Activated B cell treated with CpG ODN at 0.5 μM for 24 hours (primary cell): ENCODE measurements at regions not wholly inside any gene's neighbourhood (a gene's known extent, or its start where the extent isn't known, plus 50 kb on each side); places are given as distances from the start of the nearest gene placed in this dataset.
"Not testable (repeated sequence)": the region's sequence is repeated elsewhere in the genome, so short reads cannot be mapped to it uniquely, and the experiment has no call there.

ENCODE experiments used
- ATAC-seq: fragments of 200-7000 bp; cut with Tn5 transposase; one replicate; pipeline ENCODE4 v1.10.0; 2021; ENCODE audit warnings: low read depth, mild to moderate bottlenecking, moderate library complexity
- CTCF ChIA-PET: fragments of 350-600 bp; sonication (Branson Sonifier 250); formaldehyde crosslinking; loops from one replicate; lab custom pipeline; 2021; ENCODE audit warnings: antibody characterized with exemption; lab: Charles Lee
- POLR2A ChIA-PET: fragments of 350-600 bp; sonication (Branson Sonifier 250); formaldehyde crosslinking; loops from one replicate; lab custom pipeline; 2021; ENCODE audit warnings: antibody characterized with exemption; lab: Charles Lee
- DNase-seq: peaks from one replicate; pipeline ENCODE4 v3.0.0; 2022
- H3K27ac Mint-ChIP-seq: one replicate; pipeline ENCODE4 v1.8.0; 2020; ENCODE audit warnings: mixed read lengths
- H3K27me3 Mint-ChIP-seq: one replicate; pipeline ENCODE4 v1.8.0; 2021; ENCODE audit warnings: mixed read lengths
- H3K36me3 Mint-ChIP-seq: one replicate; pipeline ENCODE4 v1.8.0; 2021; ENCODE audit warnings: low read depth, mixed read lengths
- H3K4me1 Mint-ChIP-seq: one replicate; pipeline ENCODE4 v1.8.0; 2021; ENCODE audit warnings: mixed read lengths
- H3K4me3 Mint-ChIP-seq: one replicate; pipeline ENCODE4 v1.8.0; 2020; ENCODE audit warnings: mild to moderate bottlenecking, mixed read lengths
- H3K9me3 Mint-ChIP-seq: one replicate; pipeline ENCODE4 v1.8.0; 2020; ENCODE audit warnings: mixed read lengths
- intact Hi-C: fragments of 100-400 bp; cut with micrococcal nuclease; formaldehyde crosslinking; loops from one replicate; pipeline ENCODE4 v1.15.1; 2024

DNA sequence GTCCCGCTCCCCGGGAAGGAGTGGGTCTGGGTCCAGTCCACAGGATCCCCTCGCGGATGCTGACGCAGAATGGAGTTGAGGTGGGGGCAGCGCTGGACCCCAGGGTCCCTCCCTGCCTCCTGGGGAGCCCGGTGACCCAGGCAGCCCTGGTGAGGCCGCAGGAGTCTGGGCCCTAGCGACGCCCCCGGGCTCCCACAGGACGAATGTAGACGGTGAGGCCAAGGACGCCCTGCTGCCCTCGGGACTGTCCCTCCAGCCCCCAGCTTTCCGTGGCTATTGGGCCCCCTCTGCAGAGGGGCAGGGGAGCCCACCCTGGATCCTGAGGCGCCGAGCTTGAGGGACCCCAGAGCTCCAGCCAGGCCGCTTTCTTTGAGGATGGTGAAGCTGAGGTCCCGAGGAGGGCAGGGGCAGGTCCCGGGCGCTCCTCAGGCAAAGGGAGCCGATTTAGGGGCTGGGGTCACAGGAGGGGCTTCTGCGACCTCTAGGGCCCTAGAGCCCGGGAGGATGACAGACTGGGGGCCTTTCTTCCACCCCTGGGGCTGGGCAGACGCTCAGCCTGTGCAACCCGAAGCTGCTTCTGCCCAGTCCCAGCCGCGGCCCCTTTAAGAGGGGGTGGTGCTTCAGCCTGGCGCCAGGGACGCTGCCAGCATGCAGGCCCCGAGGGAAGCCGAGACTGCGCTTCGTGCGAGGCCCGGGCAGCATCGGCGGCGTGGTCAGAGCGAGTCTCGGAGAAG is 986.8 kb downstream of the TUBA3C start:
- H3K27me3 Mint-ChIP-seq, POLR2A ChIA-PET, DNase-seq, H3K36me3 Mint-ChIP-seq, CTCF ChIA-PET, H3K4me3 Mint-ChIP-seq, H3K27ac Mint-ChIP-seq, H3K4me1 Mint-ChIP-seq, intact Hi-C loops: not testable (repeated sequence)
- peaks cover 14% of the 10 kb centered on the region for H3K9me3 Mint-ChIP-seq
- ATAC-seq = peak; percentile 79

- H3K27me3 Mint-ChIP-seq, DNase-seq, H3K36me3 Mint-ChIP-seq, H3K4me3 Mint-ChIP-seq, ATAC-seq, intact Hi-C loops, H3K4me1 Mint-ChIP-seq, CTCF ChIA-PET, POLR2A ChIA-PET, H3K27ac Mint-ChIP-seq: not testable (repeated sequence)
- H3K9me3 Mint-ChIP-seq = peaks cover 16% of the 10 kb centered on the region
These were observed 987.5 kb downstream of the TUBA3C start for GRCh38 chr13:18194104-18194503.
